Esophagus muscularis mucosa (tissue), 4 donors: ENCODE measurements at regions not wholly inside any gene's neighbourhood (a gene's known extent, or its start where the extent isn't known, plus 50 kb on each side); places are given as distances from the start of the nearest gene placed in this dataset.

ENCODE experiments used
- DNase-seq: peaks from one replicate; pipeline ENCODE4 v3.0.0-alpha.2; 2017; ENCODE audit errors: extremely low spot score
- H3K27ac ChIP-seq, 4 donors: fragments of 200-600 bp; sonication (generic); replicated peaks in 1 of 4; 1 replicate in 3 of 4; 2 replicates in 1 of 4; pipeline ENCODE4 v1.5.1; 2016 to 2019; ENCODE audit warnings: mild to moderate bottlenecking in 1 of 4
- H3K27me3 ChIP-seq, 4 donors: fragments of 200-600 bp; sonication (generic); one replicate each; pipeline versions ENCODE4 v1.5.1 to v1.6.0; 2016 to 2019
- H3K36me3 ChIP-seq, 4 donors: fragments of 200-600 bp; sonication (generic); one replicate each; pipeline ENCODE4 v1.5.1; 2016 to 2019
- H3K4me1 ChIP-seq, 4 donors: fragments of 200-600 bp; sonication (generic); one replicate each; pipeline ENCODE4 v1.5.1; 2016 to 2019
- H3K4me3 ChIP-seq, 4 donors: fragments of 200-600 bp; sonication (generic); 1 replicate in 2 of 4; 2 replicates in 2 of 4; pipeline ENCODE4 v1.5.1; 2016 to 2019; ENCODE audit warnings: mild to moderate bottlenecking in 4 of 4, moderate library complexity in 1 of 4
- H3K9me3 ChIP-seq, 4 donors: fragments of 200-600 bp; sonication (generic); 1 replicate in 3 of 4; 2 replicates in 1 of 4; pipeline ENCODE4 v1.5.1; 2016 to 2019
- EP300 ChIP-seq: sonication (generic); formaldehyde crosslinking; IDR thresholded peaks from one replicate; pipeline ENCODE4 v1.6.1; 2017; ENCODE audit warnings: antibody characterized with exemption
- POLR2A ChIP-seq: fragments of 450-650 bp; IDR thresholded peaks from one replicate; pipeline ENCODE4 v1.6.1; 2017; ENCODE audit warnings: antibody characterized with exemption, moderate library complexity, mild to moderate bottlenecking, low read depth
- POLR2AphosphoS5 ChIP-seq, 2 donors: sonication (generic); formaldehyde crosslinking; IDR thresholded peaks; one replicate each; pipeline ENCODE4 v1.6.1; 2017; ENCODE audit warnings: antibody characterized with exemption in 2 of 2
- whole genome bisulfite sequencing: methylation state at CpG from one replicate; pipeline ENCODE4 v1.1.5; 2018; 5-methylcytosine and 5-hydroxymethylcytosine counted together
- intact Hi-C: fragments of 100-400 bp; cut with DNase I; formaldehyde crosslinking; loops from one replicate; pipeline ENCODE4 v1.15.1; 2023
- TF ChIP-seq, protein P1 (sequence below), 3 experiments: fragments of 200-600 bp in 2 of 3; fragments of 450-650 bp in 1 of 3; sonication (generic) in 2 of 3; IDR thresholded peaks; one replicate each; pipeline ENCODE4 v1.5.1; 2017 to 2019; ENCODE audit warnings: antibody characterized with exemption in 3 of 3, mild to moderate bottlenecking in 2 of 3, moderate library complexity in 1 of 3

DNA sequence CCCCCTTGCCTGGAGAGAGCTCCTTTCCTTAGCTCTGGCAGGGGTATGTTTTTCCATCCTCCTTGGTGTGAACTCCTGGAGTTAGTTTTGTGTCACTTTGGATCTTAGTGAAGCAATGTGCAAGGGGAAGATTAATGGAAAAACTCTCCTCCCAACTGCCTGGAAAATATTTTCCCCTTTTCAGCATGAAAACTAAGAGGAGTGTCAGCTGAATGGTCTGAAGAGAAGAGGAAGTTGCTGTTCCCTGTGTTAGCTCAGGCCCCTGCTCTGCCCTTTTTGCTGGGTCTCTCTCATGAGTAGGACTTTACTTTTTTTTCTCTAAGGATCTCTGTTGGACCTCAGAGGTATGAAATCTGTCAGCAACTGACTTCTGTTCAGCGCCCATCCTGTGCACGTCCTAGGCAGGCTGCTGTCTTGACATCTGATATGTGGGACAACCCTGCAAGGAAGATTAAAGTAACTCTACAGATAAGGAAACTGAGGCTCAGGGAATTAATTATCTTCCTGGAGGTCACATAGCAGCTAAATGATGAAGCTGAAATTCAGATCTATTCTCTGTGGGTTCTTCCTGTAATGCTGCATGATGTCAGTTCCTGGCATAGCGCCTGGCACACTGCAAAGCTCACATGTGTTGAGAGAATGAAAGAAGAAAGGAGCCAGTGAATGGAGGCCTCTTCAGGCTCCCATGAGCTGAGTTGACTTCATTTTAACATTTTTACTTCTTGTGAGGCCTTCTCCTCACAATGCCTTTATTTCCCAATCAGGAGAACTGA is 109.7 kb upstream of the GALNT15 start:
- Histone ChIP-seq H3K4me1 (peaks cover 19 to 56% (median 49%) of the 10 kb centered on the region in 4 donors), H3K4me3 (no peak overlapping the region), H3K36me3 (no peaks in the 10 kb centered on the region), H3K27me3 (no peaks in the 10 kb centered on the region), H3K9me3 (no peaks in the 10 kb centered on the region), H3K27ac (peak overlapping the region; percentile 66 to 80 (median 71))
- DNase-seq, result peak; percentile 95
- TF ChIP-seq POLR2AphosphoS5 (IDR thresholded peaks at IDR 0.05) (peak; percentile 40 to 50), EP300 (no peak), POLR2A (no peak)
- TF ChIP-seq, protein P1, sequence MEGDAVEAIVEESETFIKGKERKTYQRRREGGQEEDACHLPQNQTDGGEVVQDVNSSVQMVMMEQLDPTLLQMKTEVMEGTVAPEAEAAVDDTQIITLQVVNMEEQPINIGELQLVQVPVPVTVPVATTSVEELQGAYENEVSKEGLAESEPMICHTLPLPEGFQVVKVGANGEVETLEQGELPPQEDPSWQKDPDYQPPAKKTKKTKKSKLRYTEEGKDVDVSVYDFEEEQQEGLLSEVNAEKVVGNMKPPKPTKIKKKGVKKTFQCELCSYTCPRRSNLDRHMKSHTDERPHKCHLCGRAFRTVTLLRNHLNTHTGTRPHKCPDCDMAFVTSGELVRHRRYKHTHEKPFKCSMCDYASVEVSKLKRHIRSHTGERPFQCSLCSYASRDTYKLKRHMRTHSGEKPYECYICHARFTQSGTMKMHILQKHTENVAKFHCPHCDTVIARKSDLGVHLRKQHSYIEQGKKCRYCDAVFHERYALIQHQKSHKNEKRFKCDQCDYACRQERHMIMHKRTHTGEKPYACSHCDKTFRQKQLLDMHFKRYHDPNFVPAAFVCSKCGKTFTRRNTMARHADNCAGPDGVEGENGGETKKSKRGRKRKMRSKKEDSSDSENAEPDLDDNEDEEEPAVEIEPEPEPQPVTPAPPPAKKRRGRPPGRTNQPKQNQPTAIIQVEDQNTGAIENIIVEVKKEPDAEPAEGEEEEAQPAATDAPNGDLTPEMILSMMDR (IDR thresholded peaks at IDR 0.05), result no peak
- intact Hi-C loops, result no loop called here
- 62% methylated on average over 3 of the region's 3 CpGs for WGBS

DNA sequence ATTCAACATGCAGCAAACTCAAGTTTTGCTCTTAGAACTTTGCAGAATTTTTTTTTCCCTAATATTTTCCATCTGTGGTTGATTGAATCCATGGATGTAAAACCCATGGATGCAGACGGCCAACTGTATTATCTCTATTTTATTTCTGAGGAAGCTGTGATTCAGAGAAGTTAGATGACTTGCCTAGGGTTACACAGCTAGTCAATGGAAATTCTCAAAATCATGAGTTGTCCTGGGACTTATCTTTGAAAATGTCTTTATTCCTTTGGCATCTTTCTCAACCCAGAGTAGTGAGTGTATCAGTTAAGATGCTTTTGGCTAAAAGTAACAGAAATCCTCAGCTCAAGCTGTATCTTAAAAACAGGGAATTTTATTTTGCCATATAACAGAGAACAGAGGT is 107.9 kb upstream of the GALNT15 start:
- Histone ChIP-seq H3K27ac (no peak overlapping the region), H3K36me3 (no peaks in the 10 kb centered on the region), H3K27me3 (no peaks in the 10 kb centered on the region), H3K4me1 (peaks cover 8 to 39% (median 33%) of the 10 kb centered on the region in 4 donors), H3K9me3 (no peaks in the 10 kb centered on the region), H3K4me3 (no peak overlapping the region)
- DNase-seq, result no peak
- TF ChIP-seq EP300, result no peak
- no peak for TF ChIP-seq POLR2AphosphoS5 (IDR thresholded peaks at IDR 0.05)
- TF ChIP-seq, protein P1 (IDR thresholded peaks at IDR 0.05), result no peak
- no peak for TF ChIP-seq POLR2A
- intact Hi-C loops, result no loop called here
- 75% methylated on average over 1 of the region's 1 CpG for WGBS

DNA sequence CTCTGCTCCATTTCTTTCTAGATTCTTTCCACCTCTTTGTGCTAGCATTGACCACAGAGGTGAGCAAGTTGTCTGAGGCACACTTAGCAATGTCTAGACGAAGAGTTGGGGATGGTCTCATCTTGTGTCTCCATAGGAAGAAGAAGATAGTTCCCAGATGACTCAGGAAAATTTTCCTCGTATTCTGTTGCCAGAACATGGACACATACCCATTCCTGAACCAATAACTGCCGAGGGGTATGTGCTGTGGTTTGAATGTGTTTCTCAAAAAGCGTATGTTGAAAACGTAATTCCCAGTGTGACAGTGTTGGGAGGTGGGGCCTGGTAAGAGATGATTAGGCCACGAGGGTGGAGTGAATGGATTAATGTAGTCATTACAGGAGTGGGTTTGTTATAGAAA is 107.5 kb upstream of the GALNT15 start:
- Histone ChIP-seq H3K36me3 (no peaks in the 10 kb centered on the region), H3K27ac (no peak overlapping the region), H3K4me1 (peaks cover 8 to 39% (median 30%) of the 10 kb centered on the region in 4 donors), H3K9me3 (no peaks in the 10 kb centered on the region), H3K27me3 (no peaks in the 10 kb centered on the region), H3K4me3 (no peak overlapping the region)
- DNase-seq, result no peak
- intact Hi-C loops, result no loop called here
- 76% methylated on average over 6 of the region's 6 CpGs for WGBS
- TF ChIP-seq, protein P1 (IDR thresholded peaks at IDR 0.05), result no peak
- TF ChIP-seq POLR2AphosphoS5 (IDR thresholded peaks at IDR 0.05), result no peak
- TF ChIP-seq POLR2A, result no peak
- no peak for TF ChIP-seq EP300

DNA sequence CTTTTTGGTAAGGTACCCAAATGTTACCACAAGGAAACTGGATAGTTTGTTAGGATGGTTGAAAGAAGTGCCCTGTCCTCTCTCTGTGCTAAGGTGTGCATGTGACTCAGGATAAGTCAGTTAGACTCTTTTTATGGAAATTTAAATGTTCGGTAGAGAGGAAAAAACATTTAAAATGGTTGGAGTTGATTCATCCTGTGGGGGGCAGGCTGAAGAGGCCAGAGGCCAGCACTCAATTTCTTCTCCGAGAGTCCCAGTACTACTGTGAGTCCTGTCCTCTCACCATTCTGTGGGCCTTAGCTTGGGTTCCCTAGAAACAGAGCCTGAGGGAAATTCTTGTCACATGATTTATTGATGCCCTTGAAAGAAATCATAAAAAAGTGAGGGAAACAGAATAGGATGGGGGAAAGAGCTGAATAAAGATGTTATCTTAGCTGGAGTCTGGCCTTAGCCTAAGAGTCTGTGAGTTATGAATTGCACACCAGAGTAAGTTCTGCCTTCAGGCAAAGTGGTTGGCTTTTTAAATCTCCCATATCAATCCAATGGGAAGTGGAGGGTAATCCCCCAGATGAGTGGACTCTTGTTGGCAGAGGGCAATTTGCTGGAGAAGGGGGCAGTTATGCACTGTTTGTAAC is 106.5 kb upstream of the GALNT15 start:
- intact Hi-C loops, result no loop called here
- TF ChIP-seq EP300, result no peak
- TF ChIP-seq POLR2AphosphoS5 (IDR thresholded peaks at IDR 0.05), result no peak
- TF ChIP-seq, protein P1 (IDR thresholded peaks at IDR 0.05), result no peak
- no peak for TF ChIP-seq POLR2A
- Histone ChIP-seq H3K4me3 (no peak overlapping the region), H3K36me3 (no peaks in the 10 kb centered on the region), H3K27ac (no peak overlapping the region), H3K9me3 (no peaks in the 10 kb centered on the region), H3K4me1 (peaks cover 8 to 34% (median 25%) of the 10 kb centered on the region in 4 donors), H3K27me3 (no peaks in the 10 kb centered on the region)
- 77% methylated on average over 2 of the region's 2 CpGs for WGBS
- no peak for DNase-seq
